OCI-LY7 (cell line): ENCODE measurements at regions not wholly inside any gene's neighbourhood (a gene's known extent, or its start where the extent isn't known, plus 50 kb on each side); places are given as distances from the start of the nearest gene placed in this dataset.

Experiments used
- BruUV-seq: library from RNA; stranded (reverse); fragments of 400-500 nt; replicated peaks from 2 replicates; lab custom pipeline; 2021; lab: Mats Ljungman, UMichigan
- CTCF ChIA-PET: fragments of 300-600 bp; sonication (Branson Sonifier 250); formaldehyde crosslinking; loops from one replicate; lab custom pipeline; 2022; ENCODE audit warnings: antibody characterized with exemption; ENCODE audit not compliant: unreplicated experiment; lab: Charles Lee
- POLR2A ChIA-PET: fragments of 300-600 bp; sonication (Branson Sonifier 250); formaldehyde crosslinking; loops from one replicate; lab custom pipeline; 2022; ENCODE audit warnings: antibody characterized with exemption; lab: Charles Lee
- DNase-seq: peaks from one replicate; pipeline ENCODE4 v3.0.0-alpha.2; 2015; ENCODE audit warnings: low spot score
- H2AFZ ChIP-seq: fragments of 200-600 bp; sonication (generic), shearing (Covaris generic); 2 replicates; pipeline ENCODE4 v1.6.1; 2014; ENCODE audit warnings: mild to moderate bottlenecking, antibody characterized with exemption, low read length, moderate library complexity
- H3K27ac ChIP-seq: fragments of 200-600 bp; sonication (generic); 2 replicates; pipeline ENCODE4 v1.5.1; 2014; ENCODE audit warnings: mixed run types, low read depth, mild to moderate bottlenecking, moderate library complexity, low read length, inconsistent platforms; ENCODE audit not compliant: poor library complexity, severe bottlenecking
- H3K36me3 ChIP-seq: fragments of 200-600 bp; sonication (generic); 2 replicates; pipeline ENCODE4 v1.6.1; 2014; ENCODE audit warnings: mild to moderate bottlenecking, antibody characterized with exemption, low read length, moderate library complexity, mixed read lengths; ENCODE audit not compliant: insufficient read depth
- H3K4me1 ChIP-seq: fragments of 200-600 bp; sonication (generic); 2 replicates; pipeline ENCODE4 v1.5.1; 2014; ENCODE audit warnings: mild to moderate bottlenecking, low read length; ENCODE audit not compliant: insufficient read depth, poor library complexity, severe bottlenecking
- H3K4me2 ChIP-seq: fragments of 200-600 bp; sonication (generic); 2 replicates; pipeline ENCODE4 v1.6.1; 2014; ENCODE audit warnings: mild to moderate bottlenecking, low read length
- H3K4me3 ChIP-seq: fragments of 200-600 bp; sonication (generic); 2 replicates; pipeline ENCODE4 v1.5.1; 2014; ENCODE audit warnings: mild to moderate bottlenecking, low read depth, low read length; ENCODE audit not compliant: poor library complexity, severe bottlenecking
- H3K79me2 ChIP-seq: fragments of 200-600 bp; sonication (generic); 2 replicates; pipeline ENCODE4 v1.6.1; 2016; ENCODE audit warnings: low read depth, mild to moderate bottlenecking, low read length, moderate library complexity, mixed read lengths; ENCODE audit not compliant: insufficient read depth
- H3K9me2 ChIP-seq: fragments of 200-600 bp; sonication (generic); 2 replicates; pipeline ENCODE4 v1.6.1; 2016; ENCODE audit warnings: mild to moderate bottlenecking, low read length, mixed read lengths; ENCODE audit not compliant: insufficient read depth
- H3K9me3 ChIP-seq: fragments of 200-600 bp; sonication (generic); 2 replicates; pipeline ENCODE4 v1.6.1; 2014; ENCODE audit warnings: mild to moderate bottlenecking, mixed run types, low read length, mixed read lengths
- H4K20me1 ChIP-seq: fragments of 200-600 bp; sonication (generic); 2 replicates; pipeline ENCODE4 v1.6.1; 2014; ENCODE audit warnings: mild to moderate bottlenecking, antibody characterized with exemption, low read length, moderate library complexity, mixed read lengths; ENCODE audit not compliant: insufficient read depth
- EZH2phosphoT487 ChIP-seq: fragments of 200-600 bp; sonication (generic); IDR thresholded peaks from 2 replicates; pipeline ENCODE4 v1.6.1; 2018; ENCODE audit warnings: low read depth, borderline replicate concordance, mild to moderate bottlenecking, mixed run types, antibody characterized with exemption, low read length, moderate library complexity, mixed read lengths
- intact Hi-C: fragments of 100-400 bp; cut with micrococcal nuclease; formaldehyde crosslinking; loops from one replicate; pipeline ENCODE4 v1.10.0; 2022; ENCODE audit not compliant: unreplicated experiment
- TF ChIP-seq, protein P1 (sequence below): fragments of 200-600 bp; sonication (generic); conservative IDR thresholded peaks from 2 replicates; pipeline ENCODE4 v1.5.1; 2014; ENCODE audit warnings: mild to moderate bottlenecking, antibody characterized with exemption, low read length, moderate library complexity, mixed read lengths

- no peak overlapping the region for H3K4me2 ChIP-seq
- H3K9me2 ChIP-seq: no peaks in the 10 kb centered on the region
- ChIA-PET POLR2A (no interaction called here), CTCF (no interaction called here)
- H2AFZ ChIP-seq: no peak overlapping the region
- BruUV-seq: no TSS peak
- H3K27ac ChIP-seq: no peak overlapping the region
- no peaks in the 10 kb centered on the region for H3K36me3 ChIP-seq
- no peak overlapping the region for H3K4me3 ChIP-seq
- H4K20me1 ChIP-seq: no peaks in the 10 kb centered on the region
- intact Hi-C loops: no loop called here
- no peaks in the 10 kb centered on the region for H3K9me3 ChIP-seq
- no peak for TF ChIP-seq EZH2phosphoT487
- TF ChIP-seq, protein P1, sequence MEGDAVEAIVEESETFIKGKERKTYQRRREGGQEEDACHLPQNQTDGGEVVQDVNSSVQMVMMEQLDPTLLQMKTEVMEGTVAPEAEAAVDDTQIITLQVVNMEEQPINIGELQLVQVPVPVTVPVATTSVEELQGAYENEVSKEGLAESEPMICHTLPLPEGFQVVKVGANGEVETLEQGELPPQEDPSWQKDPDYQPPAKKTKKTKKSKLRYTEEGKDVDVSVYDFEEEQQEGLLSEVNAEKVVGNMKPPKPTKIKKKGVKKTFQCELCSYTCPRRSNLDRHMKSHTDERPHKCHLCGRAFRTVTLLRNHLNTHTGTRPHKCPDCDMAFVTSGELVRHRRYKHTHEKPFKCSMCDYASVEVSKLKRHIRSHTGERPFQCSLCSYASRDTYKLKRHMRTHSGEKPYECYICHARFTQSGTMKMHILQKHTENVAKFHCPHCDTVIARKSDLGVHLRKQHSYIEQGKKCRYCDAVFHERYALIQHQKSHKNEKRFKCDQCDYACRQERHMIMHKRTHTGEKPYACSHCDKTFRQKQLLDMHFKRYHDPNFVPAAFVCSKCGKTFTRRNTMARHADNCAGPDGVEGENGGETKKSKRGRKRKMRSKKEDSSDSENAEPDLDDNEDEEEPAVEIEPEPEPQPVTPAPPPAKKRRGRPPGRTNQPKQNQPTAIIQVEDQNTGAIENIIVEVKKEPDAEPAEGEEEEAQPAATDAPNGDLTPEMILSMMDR: no peak
- H3K4me1 ChIP-seq: no peaks in the 10 kb centered on the region
- DNase-seq: no peak
- H3K79me2 ChIP-seq: no peaks in the 10 kb centered on the region
These were observed 80.9 kb upstream of the IRX2 start for GRCh38 chr5:2832394-2832793.

DNA sequence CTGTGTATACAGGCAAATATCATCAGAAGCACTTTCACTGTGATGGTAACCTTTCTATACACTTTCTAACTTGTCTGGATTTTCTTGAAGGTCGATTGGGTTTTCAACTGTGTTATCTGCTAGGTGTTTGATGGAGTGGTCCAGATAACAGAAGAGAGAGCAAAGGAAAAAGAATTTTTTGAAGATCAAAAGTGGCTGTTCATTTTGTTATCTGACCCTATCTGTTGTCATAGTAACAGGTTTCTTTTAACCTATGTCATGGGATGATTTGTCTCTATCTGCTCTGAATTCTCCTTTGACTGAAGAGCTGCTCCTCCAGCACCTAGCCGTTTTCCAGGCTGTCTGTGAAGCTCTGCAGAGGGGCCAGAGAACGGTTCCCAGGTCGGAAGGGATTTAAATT, 77.8 kb upstream of the IRX2 start:
- no peak overlapping the region for H3K4me3 ChIP-seq
- TF ChIP-seq, protein P1: no peak
- TF ChIP-seq EZH2phosphoT487: no peak
- no TSS peak for BruUV-seq
- intact Hi-C loops: no loop called here
- no peaks in the 10 kb centered on the region for H3K79me2 ChIP-seq
- H2AFZ ChIP-seq: no peak overlapping the region
- no peaks in the 10 kb centered on the region for H3K9me3 ChIP-seq
- POLR2A ChIA-PET: no interaction called here
- H3K36me3 ChIP-seq: no peaks in the 10 kb centered on the region
- no peaks in the 10 kb centered on the region for H4K20me1 ChIP-seq
- CTCF ChIA-PET: no interaction called here
- no peak overlapping the region for H3K4me2 ChIP-seq
- no peaks in the 10 kb centered on the region for H3K4me1 ChIP-seq
- no peak overlapping the region for H3K27ac ChIP-seq
- DNase-seq: no peak
- no peaks in the 10 kb centered on the region for H3K9me2 ChIP-seq

- no peaks in the 10 kb centered on the region for H3K9me3 ChIP-seq
- DNase-seq: no peak
- no peak overlapping the region for H3K27ac ChIP-seq
- H3K4me1 ChIP-seq: no peaks in the 10 kb centered on the region
- no peak overlapping the region for H2AFZ ChIP-seq
- H3K79me2 ChIP-seq: no peaks in the 10 kb centered on the region
- no peak for TF ChIP-seq EZH2phosphoT487
- TF ChIP-seq, protein P1: no peak
- CTCF ChIA-PET: no interaction called here
- no TSS peak for BruUV-seq
- H4K20me1 ChIP-seq: no peaks in the 10 kb centered on the region
- no peaks in the 10 kb centered on the region for H3K36me3 ChIP-seq
- no peak overlapping the region for H3K4me3 ChIP-seq
- no peaks in the 10 kb centered on the region for H3K9me2 ChIP-seq
- POLR2A ChIA-PET: no interaction called here
- intact Hi-C loops: no loop called here
- H3K4me2 ChIP-seq: no peak overlapping the region
These were observed 67.5 kb upstream of the IRX2 start for GRCh38 chr5:2818936-2819335.
